ENCODE measurements at regions not wholly inside any gene's neighbourhood (a gene's known extent, or its start where the extent isn't known, plus 50 kb on each side); places are given as distances from the start of the nearest gene placed in this dataset.

- no peak for DNase-seq (ENCODE audit: low read depth)
These were observed 51.8 kb upstream of the ADGRA1 start for GRCh38 chr10:133035952-133036351.

GRCh38 chr10:133034762-133035161 lies 53.0 kb upstream of the ADGRA1 start:
- DNase-seq (ENCODE audit: low read depth): no peak

- DNase-seq (ENCODE audit: low read depth): no peak
These were observed 53.6 kb upstream of the ADGRA1 start for GRCh38 chr10:133034092-133034491.

GRCh38 chr10:133033742-133034048 lies 54.0 kb upstream of the ADGRA1 start:
- no peak for DNase-seq (ENCODE audit: low read depth)

GRCh38 chr10:133032976-133033741 lies 54.6 kb upstream of the ADGRA1 start:
- no peak for DNase-seq (ENCODE audit: low read depth)

- DNase-seq (ENCODE audit: low read depth): no peak
These were observed 55.5 kb upstream of the ADGRA1 start for GRCh38 chr10:133032231-133032630.

GRCh38 chr10:133031541-133032125 lies 56.1 kb upstream of the ADGRA1 start:
- no peak for DNase-seq (ENCODE audit: low read depth)

- DNase-seq (ENCODE audit: low read depth): no peak
These were observed 56.9 kb upstream of the ADGRA1 start for GRCh38 chr10:133030781-133031180.

- DNase-seq (ENCODE audit: low read depth): no peak
These were observed 57.6 kb upstream of the ADGRA1 start for GRCh38 chr10:133030126-133030525.

GRCh38 chr10:133028956-133029355 lies 58.8 kb upstream of the ADGRA1 start:
- DNase-seq (ENCODE audit: low read depth): no peak

- DNase-seq (ENCODE audit: low read depth): no peak
These were observed 59.6 kb upstream of the ADGRA1 start for GRCh38 chr10:133028158-133028557.

GRCh38 chr10:133027482-133027881 lies 60.2 kb upstream of the ADGRA1 start:
- no peak for DNase-seq (ENCODE audit: low read depth)

- no peak for DNase-seq (ENCODE audit: low read depth)
These were observed 60.9 kb upstream of the ADGRA1 start for GRCh38 chr10:133026726-133027395.

- DNase-seq (ENCODE audit: low read depth): no peak
These were observed 61.6 kb upstream of the ADGRA1 start for GRCh38 chr10:133026171-133026570.

GRCh38 chr10:133025558-133026090 lies 62.1 kb upstream of the ADGRA1 start:
- no peak for DNase-seq (ENCODE audit: low read depth)

GRCh38 chr10:133024704-133025557 lies 62.8 kb upstream of the ADGRA1 start:
- DNase-seq (ENCODE audit: low read depth): no peak

GRCh38 chr10:133023216-133023843 lies 64.4 kb upstream of the ADGRA1 start:
- no peak for DNase-seq (ENCODE audit: low read depth)

GRCh38 chr10:133022776-133023100 lies 65.0 kb upstream of the ADGRA1 start:
- DNase-seq (ENCODE audit: low read depth): no peak

- no peak for DNase-seq (ENCODE audit: low read depth)
These were observed 65.6 kb upstream of the ADGRA1 start for GRCh38 chr10:133021963-133022775.

GRCh38 chr10:133021116-133021962 lies 66.4 kb upstream of the ADGRA1 start:
- no peak for DNase-seq (ENCODE audit: low read depth)

All from iris pigment epithelial cell (primary cell).